HG03159 (cell line): ENCODE measurements at regions not wholly inside any gene's neighbourhood (a gene's known extent, or its start where the extent isn't known, plus 50 kb on each side); places are given as distances from the start of the nearest gene placed in this dataset.
"Not testable (repeated sequence)": the region's sequence is repeated elsewhere in the genome, so short reads cannot be mapped to it uniquely, and the experiment has no call there.

Experiments
- ATAC-seq: cut with Tn5 transposase; IDR thresholded peaks from one replicate; pipeline ENCODE4 v1.9.1; 2021; ENCODE audit warnings: mild to moderate bottlenecking, moderate library complexity; ENCODE audit not compliant: unreplicated experiment

DNA sequence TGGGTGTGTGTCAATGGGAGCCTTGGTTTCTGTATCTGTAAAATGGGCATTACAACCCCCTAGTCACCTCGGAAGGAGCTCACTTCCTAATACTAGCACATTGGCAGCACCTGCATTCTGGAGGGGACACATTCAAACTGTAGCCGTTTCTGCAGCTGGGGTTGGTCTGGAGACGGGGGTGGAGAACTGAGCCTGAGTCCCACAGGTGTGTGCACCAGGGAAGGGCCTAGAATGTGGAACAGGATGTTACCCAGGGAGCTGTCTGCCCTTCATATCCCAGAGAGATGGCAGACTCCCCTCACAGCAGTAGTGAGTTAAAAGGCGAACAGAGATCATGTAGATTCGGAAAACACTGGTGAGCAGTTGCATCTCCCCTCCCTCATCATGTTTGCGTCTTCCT, 272.8 kb upstream of the ZNF32 start:
- no peak for ATAC-seq

DNA sequence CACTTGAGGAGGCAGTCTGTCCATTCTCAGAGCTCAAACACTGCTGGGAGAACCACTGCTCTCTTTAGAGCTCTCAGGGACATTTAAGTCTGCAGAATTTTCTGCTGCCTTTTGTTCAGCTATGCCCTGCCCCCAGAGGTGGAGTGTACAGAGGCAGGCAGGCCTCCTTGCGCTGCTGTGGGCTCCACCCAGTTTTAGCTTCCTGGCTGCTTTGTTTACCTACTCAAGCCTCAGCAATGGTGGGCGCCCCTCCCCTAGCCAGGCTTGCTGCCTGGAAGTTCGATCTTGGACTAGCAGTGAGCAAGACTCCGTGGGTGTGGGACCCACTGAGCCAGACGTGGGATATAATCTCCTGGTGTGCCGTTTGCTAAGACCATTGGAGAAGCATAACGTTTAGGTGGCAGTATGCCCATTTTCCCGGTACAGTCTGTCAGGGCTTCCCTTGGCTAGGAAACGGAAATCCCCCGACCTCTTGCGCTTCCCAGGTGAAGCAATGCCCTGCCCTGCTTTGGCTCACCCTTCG, 271.6 kb upstream of the ZNF32 start:
- not testable (repeated sequence) for ATAC-seq

DNA sequence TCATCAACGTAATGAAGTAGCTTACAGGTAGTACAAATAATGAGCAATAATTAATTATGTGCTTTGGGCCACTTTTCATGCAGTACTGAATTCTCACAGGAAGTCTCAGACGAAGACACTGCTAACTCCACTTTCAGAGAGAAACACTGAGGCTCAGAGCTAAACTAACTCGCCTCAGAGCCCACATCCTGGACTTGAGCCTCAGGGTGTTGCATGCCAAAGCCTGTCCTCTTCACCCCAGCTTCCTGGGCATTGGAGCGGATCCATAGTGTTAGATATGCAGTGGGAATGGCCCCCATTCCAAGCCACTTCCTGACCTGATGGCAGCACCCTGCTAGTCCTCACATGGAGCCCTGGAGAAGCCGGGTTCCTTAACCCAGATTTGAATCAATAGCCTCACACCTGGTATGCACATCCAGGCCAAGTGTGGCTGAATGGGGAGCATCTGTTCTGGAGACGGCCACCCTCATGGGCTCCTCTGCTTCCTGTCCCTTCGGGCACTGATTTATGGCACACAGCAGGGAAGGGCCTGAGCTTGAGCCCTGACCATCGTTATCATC, 265.1 kb upstream of the ZNF32 start:
- no peak for ATAC-seq

DNA sequence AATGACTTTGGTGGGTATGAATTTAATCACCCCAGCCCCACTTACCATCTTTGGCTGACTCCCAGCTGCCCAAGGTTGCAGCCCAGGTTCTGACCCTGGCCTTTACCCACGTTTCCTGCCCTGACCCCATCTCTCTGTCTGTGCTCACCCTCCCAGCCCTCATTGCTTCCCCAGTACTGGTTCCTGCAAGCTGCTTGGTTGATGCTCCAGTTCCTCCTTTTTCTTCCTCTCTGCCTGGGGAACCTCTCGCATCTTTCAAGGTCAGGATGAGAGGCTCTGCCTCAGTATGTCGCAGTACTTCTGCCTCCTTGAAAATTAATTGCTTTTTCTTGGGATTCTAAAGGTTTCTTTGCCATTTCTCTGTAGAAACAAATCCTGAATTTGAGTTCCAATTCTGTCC, 263.8 kb upstream of the ZNF32 start:
- no peak for ATAC-seq

DNA sequence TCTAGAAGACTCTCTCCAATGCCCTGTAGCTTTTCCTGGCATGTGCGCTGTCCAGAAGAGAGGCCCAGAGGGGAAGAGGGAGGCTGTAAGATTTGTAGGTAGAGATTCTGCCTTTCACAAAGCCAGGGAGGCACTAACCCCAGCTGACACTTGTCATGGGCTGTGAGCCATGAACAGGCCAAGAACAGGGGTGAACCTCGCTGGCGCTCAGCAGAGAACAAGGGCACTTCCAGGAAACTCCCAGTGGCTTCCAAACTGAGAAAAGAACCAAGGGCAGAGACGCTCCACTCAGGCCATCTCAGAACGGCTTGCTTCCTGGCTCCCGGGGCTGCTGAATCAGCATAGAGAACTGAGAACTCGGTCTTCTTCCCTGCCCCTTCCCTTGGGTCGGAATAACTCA, 257.8 kb upstream of the ZNF32 start:
- no peak for ATAC-seq

DNA sequence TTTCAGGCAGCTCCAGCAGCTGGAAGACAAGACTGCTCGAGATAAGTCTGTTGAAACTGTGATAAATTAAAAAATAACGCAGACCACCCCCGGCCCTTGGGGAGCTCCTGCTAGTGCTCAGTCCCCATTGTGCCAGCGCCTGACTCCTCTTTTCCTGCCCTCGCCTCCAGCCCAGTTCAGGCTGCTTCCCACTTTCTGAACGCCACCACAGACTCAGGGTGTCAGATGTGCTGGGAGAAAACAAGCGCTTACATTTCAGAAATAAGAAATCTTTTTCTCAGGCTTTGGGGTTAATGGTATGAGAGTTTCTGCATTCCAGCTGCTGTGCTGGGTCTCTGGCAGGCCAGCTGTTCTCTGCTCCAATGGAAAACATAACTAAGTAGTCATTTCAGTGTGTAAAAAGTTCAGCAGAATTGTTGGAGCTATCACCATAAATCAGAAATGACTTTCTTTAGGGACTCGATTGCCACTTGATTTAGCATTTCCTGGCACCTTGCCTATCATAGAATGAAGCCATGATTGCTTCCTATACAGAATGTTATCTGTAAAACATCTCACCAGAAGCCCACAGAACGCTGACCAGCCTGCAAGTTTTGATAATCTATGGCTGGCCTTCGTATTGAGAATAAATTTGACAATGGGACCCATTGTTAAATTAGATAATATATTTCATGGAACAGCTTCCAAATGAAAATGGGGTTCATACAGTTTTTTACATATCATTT, 257.0 kb upstream of the ZNF32 start:
- ATAC-seq: no peak

DNA sequence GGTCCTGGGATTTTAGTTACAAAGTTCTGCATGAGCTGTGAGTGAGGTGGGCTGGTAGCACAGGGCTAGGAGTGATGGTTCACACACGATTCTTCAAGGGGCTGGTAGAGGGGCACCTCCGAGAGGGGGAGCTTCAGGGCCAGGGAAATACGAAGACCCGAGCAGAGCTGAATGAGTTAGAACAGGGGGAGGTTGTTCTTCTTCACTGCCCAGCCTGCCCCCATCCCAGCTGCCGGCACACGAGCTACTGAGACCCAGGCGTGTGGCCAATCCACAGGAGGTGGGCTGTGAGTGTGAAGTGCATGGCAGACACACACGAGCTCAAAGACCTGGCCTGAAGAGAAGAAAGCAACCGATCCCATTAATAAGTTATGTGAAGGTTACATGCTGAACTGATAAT, 256.2 kb upstream of the ZNF32 start:
- no peak for ATAC-seq

DNA sequence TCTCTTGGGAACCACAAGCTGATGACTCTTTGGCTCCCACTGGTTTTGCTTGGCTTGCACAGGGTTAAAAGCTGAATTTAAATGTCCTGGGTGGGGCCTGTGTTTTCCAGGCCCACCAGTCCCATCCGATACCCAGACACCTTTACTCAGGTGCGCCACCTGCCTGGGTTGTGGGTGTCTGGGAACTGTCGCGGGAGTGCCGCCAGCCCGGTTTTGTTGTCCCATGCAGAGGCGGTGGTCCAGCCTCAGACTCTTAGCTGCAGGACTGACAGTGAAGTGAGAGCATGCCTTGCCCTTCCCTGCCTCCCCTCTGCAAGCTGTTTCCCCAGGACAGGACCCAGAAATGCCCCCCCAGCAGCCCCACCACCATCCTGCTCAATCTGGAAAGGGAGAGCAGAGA, 255.6 kb upstream of the ZNF32 start:
- ATAC-seq: no peak

DNA sequence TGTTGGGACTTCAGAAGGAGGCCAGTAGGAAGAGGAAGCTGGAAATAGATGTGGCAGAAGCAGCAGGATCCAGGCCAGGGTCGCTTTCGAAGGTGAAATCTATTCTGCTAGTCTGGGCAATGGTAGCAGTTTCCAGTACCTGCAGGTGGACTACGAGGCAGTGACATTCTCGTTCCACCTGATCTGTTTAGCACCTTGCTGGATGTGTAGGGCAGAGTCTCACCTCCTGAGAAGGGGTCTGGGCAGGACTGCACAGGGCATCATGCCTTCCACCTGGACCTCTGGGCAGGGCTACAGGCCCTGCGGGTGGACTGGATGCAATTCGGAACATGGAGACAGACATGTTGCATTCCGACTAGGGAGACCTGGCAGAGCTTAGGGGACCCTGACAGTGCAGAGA, 254.8 kb upstream of the ZNF32 start:
- no peak for ATAC-seq

DNA sequence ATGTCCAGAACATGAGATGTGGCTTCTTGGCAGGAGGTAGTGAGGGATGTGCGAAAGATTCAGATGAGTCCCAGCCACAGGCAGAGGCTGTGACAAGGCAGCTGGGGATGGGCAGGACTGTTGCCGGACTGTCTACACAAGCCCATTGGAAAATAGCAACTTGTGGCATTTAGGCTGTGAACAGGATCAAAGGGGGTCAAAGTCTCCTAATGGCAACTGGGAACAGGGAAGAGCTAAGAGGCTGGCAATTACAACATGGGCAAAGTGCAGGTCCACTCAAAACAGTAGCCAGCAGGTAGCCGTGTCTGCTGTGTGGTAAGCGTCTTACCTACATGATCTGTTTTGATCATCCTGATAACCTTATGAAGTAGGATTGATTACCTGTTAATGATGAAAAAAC, 254.2 kb upstream of the ZNF32 start:
- no peak for ATAC-seq

DNA sequence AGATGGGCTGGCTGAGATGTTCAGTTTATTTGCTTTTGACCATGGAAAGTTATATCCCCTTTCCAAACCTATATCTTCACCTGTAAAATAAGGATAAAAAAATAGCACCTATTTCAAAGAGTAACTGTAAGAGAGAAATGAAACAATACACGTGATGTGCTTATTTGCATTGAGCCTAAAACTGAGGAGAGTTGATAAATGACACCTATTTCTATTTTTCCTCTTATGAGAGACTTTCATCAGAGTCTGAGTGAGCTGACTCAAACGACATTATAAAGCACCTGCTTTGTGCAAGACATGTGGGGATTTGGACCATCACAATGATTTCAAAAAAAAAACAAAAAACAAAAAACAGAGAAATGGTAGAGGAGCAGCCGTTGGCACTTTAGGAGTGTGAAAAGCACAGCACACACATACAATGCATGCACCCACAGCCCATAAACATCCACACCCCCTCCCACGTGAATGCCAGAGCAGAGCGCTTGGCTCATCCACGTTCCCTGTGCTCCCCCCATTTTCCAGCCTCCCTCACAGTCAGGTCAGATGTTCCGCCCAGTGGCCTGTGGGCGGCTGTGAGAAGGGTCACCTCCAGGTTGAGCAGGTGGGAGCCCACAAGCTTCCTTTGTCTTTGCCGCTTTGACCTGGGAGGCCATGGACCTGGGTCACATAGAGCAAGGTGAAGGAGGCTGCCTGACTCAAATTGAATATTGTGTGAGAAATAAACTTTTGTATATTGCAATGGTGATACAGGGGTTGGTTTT, 253.2 kb upstream of the ZNF32 start:
- ATAC-seq: no peak

DNA sequence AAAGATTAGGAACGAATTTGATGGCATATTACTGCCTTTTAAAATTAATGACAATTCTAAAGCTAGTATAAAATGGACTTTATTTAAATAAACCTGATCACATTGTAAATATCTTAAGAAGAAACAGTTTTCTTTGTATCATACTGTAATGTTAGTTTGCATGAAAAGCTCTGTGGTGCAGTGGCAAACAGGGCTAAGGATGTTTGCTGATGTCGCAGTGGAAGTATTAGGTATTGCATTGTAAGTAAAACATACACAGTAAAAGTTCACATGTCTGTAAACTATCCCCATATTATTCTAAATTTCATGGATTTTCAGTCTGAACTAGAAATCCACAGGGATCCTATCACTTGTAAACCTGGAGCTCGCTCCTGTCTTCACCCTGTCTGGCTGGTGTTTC, 252.6 kb upstream of the ZNF32 start:
- ATAC-seq: no peak

DNA sequence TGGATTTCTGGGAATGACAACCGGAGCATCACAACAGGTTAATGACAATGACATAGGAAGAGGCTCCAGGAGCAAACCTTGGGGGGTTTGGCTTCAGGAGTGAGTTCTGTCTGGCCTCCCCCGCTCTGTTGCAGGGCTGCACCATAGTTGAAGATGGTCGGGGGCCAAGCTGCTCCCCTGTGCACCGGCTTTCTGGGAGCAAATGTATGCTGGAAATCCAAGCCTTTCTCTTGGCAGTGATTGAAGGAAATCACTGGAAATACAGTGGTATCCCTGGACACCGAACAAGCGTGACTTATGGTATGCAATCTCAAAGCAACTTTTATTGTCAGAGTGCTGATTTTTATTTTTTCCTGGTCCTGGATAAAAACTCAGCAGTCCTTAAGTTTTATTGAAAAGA, 251.9 kb upstream of the ZNF32 start:
- no peak for ATAC-seq

DNA sequence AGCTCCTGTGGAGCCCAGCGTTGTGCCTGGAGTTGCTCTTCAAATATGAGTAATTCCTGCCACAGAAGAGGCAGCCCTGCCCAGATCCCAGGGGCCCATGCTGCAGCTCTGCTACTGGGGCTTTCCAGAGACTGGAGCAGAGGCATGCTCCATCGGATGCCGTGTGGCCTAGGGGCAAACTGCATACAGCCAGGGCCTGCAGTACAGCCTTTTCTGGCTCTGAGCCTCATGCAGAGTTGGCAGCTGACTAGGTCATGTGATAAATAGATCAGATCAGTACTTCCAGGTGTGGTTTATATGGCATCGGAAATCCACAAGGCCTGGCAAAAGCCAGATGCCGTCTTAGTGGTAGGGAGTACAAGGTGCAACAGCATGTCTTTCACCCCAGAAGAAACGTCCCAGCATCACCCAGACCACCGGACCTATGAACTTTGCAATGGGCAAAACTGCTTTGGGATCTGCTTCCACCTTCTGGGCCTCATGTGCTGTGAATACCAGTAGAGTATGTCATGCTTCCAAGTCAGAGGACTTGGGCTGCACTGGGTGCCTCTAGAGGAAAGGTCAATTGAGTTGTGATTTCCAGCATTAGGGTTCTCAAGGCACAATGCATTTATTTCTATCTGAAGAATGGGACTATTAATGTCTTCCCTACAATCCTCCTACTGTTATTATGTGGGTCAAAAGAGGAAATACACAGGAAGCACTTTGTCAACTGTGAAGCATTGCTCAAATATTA, 250.7 kb upstream of the ZNF32 start:
- no peak for ATAC-seq

DNA sequence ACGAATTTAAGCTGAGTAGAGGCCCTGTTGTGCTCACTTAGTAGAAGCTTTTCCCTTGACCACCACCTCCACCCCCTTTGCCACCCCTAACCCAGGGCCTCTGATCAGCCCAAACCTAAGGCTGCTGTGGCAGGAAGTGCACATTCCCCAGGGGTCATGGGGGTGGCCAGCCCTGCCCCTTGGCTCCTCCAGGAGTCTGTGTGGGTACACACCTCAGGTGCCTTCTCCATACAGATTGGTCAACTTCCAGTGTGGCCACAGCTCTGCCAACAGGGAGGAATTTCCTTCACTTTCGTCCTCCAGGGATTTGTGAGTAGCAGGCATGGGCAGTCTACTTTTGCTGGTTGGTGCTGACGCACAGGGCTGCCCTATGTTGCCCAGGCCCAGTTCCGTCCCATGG, 249.9 kb upstream of the ZNF32 start:
- no peak for ATAC-seq

DNA sequence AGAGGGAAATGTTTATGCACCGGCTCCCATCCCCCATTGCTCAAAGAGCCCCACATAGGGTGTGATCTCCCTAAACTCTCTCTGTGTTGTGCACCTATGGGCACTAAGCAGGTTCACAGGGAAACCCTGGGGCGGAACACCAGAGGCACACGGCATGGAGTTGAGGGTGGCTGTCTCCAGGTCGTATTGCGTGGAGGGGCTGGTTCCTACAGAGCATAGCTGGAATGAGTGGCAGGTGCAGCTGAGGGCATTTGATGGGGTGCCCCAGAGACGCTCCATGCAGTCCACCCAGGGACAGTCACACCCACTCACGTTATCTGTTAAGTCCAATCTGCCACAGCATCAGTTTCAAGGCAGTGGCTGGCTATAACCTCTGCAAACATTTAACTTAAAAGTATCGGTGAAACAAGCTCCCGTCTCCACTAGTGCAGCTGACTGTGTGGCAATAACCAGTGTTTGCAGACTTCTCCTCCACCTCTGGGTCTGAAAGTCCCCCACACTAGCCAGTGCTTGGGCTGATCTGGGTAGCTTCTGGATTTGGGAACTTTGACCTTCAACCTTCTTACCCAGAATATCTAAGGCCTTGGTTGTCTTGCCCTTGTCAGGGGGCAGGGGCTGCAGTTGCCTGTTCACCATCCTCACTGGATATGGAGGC, 249.2 kb upstream of the ZNF32 start:
- ATAC-seq: no peak

DNA sequence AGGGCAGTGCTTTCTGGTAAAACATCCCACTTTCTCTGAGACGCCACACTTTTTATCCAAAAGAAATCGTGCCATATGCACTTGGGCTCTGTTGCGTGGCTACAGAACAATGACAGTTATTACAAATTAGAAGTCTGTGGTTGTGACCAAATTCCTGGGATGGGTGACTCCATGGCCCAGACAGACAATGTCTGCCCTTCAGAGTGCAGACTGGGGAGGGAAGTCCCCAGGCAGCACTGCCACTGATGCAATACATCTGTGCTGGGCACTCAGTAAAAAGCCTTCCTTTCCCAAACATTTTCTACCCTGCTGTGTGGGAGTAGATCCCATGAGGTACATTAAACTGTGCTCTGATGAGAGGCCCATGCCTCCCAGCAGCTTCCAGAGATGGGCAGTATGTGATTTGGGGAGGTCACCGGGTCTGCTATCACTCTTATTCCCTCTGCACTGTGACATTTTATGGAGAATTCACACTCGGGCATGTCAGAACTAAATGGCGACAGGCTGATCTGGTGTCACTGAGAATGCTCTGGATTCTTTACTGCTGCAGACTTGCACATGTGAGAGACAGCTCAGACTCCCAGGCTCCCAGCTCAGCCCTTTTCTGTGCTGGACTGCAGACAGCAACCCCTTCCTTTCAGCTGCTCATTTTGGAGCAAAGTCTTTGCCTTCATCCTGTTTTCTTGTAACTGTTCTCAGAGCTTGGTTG, 243.5 kb upstream of the ZNF32 start:
- ATAC-seq: no peak

DNA sequence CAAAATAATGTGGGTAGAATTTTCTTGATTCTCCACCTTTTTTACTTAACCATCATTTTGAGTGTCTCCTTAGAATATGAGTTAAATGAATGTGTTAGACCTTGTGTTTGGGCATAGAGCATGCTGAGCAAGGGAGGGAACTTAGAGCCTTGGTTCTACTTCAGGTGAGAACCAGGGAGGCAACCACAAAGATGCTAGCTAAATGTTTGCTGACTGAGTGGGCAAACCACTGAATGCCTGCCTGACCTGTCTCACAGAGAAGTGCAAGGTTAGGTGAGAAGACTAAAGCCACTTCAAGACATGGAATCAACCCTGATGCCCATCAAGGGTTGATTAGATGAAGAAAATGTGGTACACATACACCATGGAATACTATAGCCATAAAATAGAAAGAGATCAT, 242.6 kb upstream of the ZNF32 start:
- ATAC-seq: no peak

DNA sequence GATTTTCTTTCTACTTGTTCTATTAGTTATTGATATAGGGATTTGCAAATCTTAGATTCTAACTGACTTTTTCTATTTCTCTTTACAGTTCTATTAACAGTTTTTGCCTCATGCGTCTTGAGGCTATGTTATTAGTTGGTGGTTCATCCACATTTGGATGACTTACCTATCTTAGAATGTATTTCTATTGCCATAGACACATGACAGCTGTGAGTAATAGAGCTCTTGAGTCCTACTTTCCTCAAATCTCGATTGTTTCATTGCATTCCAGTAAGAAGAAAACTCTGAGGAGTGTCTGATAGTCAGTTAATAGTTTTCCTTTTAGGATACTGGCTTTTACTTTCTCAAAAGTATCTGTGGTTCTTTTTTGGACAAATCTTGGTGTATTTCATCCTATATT, 241.4 kb upstream of the ZNF32 start:
- no peak for ATAC-seq

DNA sequence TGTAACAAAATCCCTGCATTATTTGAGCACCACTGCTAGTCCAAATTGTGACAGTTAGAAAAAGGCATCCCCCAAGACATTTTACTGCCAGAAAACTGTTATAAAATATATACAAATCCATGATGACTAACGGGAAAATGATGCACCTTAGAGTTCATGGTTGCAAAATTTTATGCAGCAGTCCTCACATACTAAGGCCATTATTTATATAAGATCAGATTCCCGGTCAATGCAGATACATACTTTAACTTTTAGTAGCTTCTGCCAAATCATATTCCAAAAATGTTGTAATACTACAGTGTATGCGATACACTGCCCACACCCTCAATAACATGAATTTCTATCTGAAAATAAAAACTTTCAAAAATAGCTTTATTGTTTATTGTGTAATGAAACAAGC, 239.9 kb upstream of the ZNF32 start:
- no peak for ATAC-seq
